HepG2 (cell line): ENCODE measurements at regions not wholly inside any gene's neighbourhood (a gene's known extent, or its start where the extent isn't known, plus 50 kb on each side); places are given as distances from the start of the nearest gene placed in this dataset.

Experiments
- ATAC-seq: fragments of 200-7000 bp; cut with Tn5 transposase; 3 replicates; pipeline ENCODE4 v1.9.1; 2020; ENCODE audit warnings: mild to moderate bottlenecking, moderate library complexity
- BruUV-seq: library from RNA; stranded (reverse); fragments of 400-500 nt; replicated peaks from 2 replicates; lab custom pipeline; 2021; lab: Mats Ljungman, UMichigan
- CTCF ChIA-PET: fragments of 300-600 bp; formaldehyde crosslinking; extraction: SDS; loops from one replicate; lab custom pipeline; 2021; ENCODE audit warnings: low total read pairs, inconsistent platforms, low intra/inter-chr PET ratio; lab: Yijun Ruan, JAX
- POLR2A ChIA-PET: fragments of 350-600 bp; sonication (Branson Sonifier 250); formaldehyde crosslinking; loops from one replicate; lab custom pipeline; 2020; ENCODE audit warnings: antibody characterized with exemption, inconsistent platforms; lab: Yijun Ruan, JAX
- DNase-seq: peaks from one replicate; pipeline ENCODE4 v3.0.0-alpha.2; 2015; ENCODE audit warnings: low spot score
- FAIRE-seq: peaks from 3 replicates; lab custom pipeline; 2011; peaks lifted over from hg19 to GRCh38; lab: Jason Lieb, UNC
- H2AFZ ChIP-seq: one replicate; pipeline ENCODE4 v1.6.1; 2011; ENCODE audit warnings: low read length, inconsistent platforms
- H3K27ac ChIP-seq: fragments of 300-600 bp; 3 replicates; pipeline ENCODE4 v1.8.0; 2011; ENCODE audit warnings: mixed run types, mild to moderate bottlenecking, mixed read lengths, low read length, inconsistent platforms; ENCODE audit not compliant: insufficient read depth; ENCODE audit errors: extremely low read length
- H3K27me3 ChIP-seq, 2 experiments: fragments of 200-600 bp in 1 of 2; 2 replicates in 1 of 2; 3 replicates in 1 of 2; pipeline versions ENCODE4 v1.6.0 to v1.8.0; 2011; ENCODE audit warnings: low read length in 2 of 2, mild to moderate bottlenecking in 2 of 2, moderate library complexity in 2 of 2, inconsistent platforms in 1 of 2; ENCODE audit not compliant: insufficient read depth in 2 of 2, control insufficient read depth in 1 of 2
- H3K36me3 ChIP-seq, 2 experiments: fragments of 200-600 bp in 1 of 2; replicated peaks in 1 of 2; 2 replicates in 1 of 2; 3 replicates in 1 of 2; pipeline versions ENCODE4 v1.5.1 to v1.8.0; 2011; ENCODE audit warnings: low read length in 2 of 2, inconsistent platforms in 1 of 2; ENCODE audit not compliant: insufficient read depth in 2 of 2, control insufficient read depth in 1 of 2
- H3K4me1 ChIP-seq: 2 replicates; pipeline ENCODE4 v1.5.1; 2012; ENCODE audit warnings: low read length, inconsistent platforms; ENCODE audit not compliant: insufficient read depth
- H3K4me2 ChIP-seq: 2 replicates; pipeline ENCODE4 v1.6.0; 2011; ENCODE audit warnings: low read depth, low read length, inconsistent platforms
- H3K4me3 ChIP-seq, 3 experiments: fragments of 200-600 bp in 1 of 3; sonication (generic), shearing (Covaris generic) in 1 of 3; replicated peaks in 1 of 3; 2 replicates each; pipeline ENCODE4 v1.5.1; 2011 to 2016; ENCODE audit warnings: low read length in 3 of 3, inconsistent platforms in 2 of 3, low read depth in 2 of 3, mild to moderate bottlenecking in 2 of 3, control low read depth in 1 of 3, mixed read lengths in 1 of 3; ENCODE audit not compliant: insufficient read depth in 1 of 3
- H3K79me2 ChIP-seq: one replicate; pipeline ENCODE4 v1.6.1; 2011; ENCODE audit warnings: low read length, inconsistent platforms; ENCODE audit not compliant: insufficient read depth
- H3K9ac ChIP-seq: 2 replicates; pipeline ENCODE4 v1.6.0; 2011; ENCODE audit warnings: mild to moderate bottlenecking, low read depth, low read length, inconsistent platforms; ENCODE audit not compliant: insufficient read depth
- H3K9me3 ChIP-seq: 2 replicates; pipeline ENCODE4 v1.5.1; 2012; ENCODE audit warnings: mild to moderate bottlenecking, low read length
- H4K20me1 ChIP-seq: 2 replicates; pipeline ENCODE4 v1.6.0; 2011; ENCODE audit warnings: inconsistent platforms, mild to moderate bottlenecking, low read length, moderate library complexity; ENCODE audit not compliant: insufficient read depth
- MAF1 ChIP-seq: sonication (generic); formaldehyde crosslinking; IDR thresholded peaks from 2 replicates; pipeline ENCODE4 v1.5.0; 2020; ENCODE audit warnings: missing genetic modification reagents, borderline replicate concordance
- MED1 ChIP-seq: sonication (generic); formaldehyde crosslinking; IDR thresholded peaks from 2 replicates; pipeline ENCODE4 v1.4.0; 2020; ENCODE audit warnings: missing genetic modification reagents
- PITX1 ChIP-seq: sonication (generic); formaldehyde crosslinking; IDR thresholded peaks from 2 replicates; pipeline ENCODE4 v1.5.1; 2020; ENCODE audit warnings: mild to moderate bottlenecking, missing genetic modification reagents
- RFX1 ChIP-seq: fragments of 450-650 bp; IDR thresholded peaks from 2 replicates; pipeline ENCODE4 v1.6.1; 2017
- SMC3 ChIP-seq: IDR thresholded peaks from 2 replicates; pipeline ENCODE4 v1.6.1; 2011; ENCODE audit warnings: low read length, improper control_type of control experiment
- ZNF574 ChIP-seq: sonication (generic); formaldehyde crosslinking; IDR thresholded peaks from 2 replicates; pipeline ENCODE4 v1.4.0; 2020; ENCODE audit warnings: missing genetic modification reagents
- ZNF850 ChIP-seq: sonication (generic); formaldehyde crosslinking; conservative IDR thresholded peaks from 2 replicates; pipeline ENCODE4 v1.9.0; 2021; ENCODE audit warnings: mild to moderate bottlenecking, missing genetic modification reagents
- WGBS: methylation state at CpG from one replicate; pipeline ENCODE4 v1.1.6; 2017; ENCODE audit warnings: low lambda C conversion rate; 5-methylcytosine and 5-hydroxymethylcytosine counted together
- in situ Hi-C: cut with HindIII; loops from 2 replicates; pipeline ENCODE4 v1.10.0; 2017; ENCODE audit warnings: low pct_unique_long_range_greater_than_20kb; ENCODE audit not compliant: extremely low pct_ligation_motif_present
- intact Hi-C: fragments of 100-400 bp; cut with micrococcal nuclease; formaldehyde crosslinking; loops from one replicate; pipeline ENCODE4 v1.10.0; 2022; ENCODE audit not compliant: unreplicated experiment
- TF ChIP-seq, protein P1 (sequence below): sonication (generic); formaldehyde crosslinking; IDR thresholded peaks from 2 replicates; pipeline ENCODE4 v1.8.1; 2022; ENCODE audit warnings: mild to moderate bottlenecking, missing genetic modification reagents

DNA sequence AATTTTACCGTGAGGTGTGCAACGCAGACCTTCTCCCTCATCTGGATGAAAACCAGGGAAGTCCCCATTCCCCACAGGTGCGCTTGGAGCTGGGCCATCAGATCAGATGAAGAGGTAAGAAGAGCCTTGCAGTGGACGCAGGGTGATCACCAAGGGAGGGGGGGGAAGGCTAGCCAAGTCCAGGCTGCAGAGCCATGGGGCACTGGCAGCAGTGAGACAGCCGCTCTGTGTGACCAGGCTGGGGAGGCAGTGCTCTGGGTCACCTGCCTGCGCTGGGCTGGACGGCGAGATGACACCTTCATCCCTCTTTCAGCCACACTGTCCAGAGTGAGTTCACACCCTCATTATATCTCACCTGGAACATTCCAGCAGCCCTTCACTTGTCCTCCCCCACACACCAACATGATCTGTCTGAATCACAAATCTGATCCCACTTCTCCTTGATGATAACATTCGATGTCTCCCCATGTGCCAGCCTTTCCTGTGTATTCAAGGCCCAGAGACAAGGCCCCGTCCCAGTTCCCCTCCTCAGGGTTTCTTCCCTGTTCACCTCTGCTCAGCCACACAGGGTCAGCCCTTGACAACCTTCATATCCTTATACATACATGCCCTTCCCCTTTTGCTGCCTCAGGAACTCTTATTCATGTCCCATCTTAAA lies 65.9 kb upstream of the VASH1 start:
- no peak overlapping the region for H3K9ac ChIP-seq

More for the DNA sequence above, 65.9 kb upstream of the VASH1 start:
- ChIA-PET POLR2A (no interaction called here), CTCF (no interaction called here)
- peaks cover 0 to 8% of the 10 kb centered on the region in 2 experiments; a peak in 1 of 5 replicates for H3K27me3 ChIP-seq
- in situ Hi-C loops (no loop called here), intact Hi-C loops (no loop called here)
- WGBS = 81% methylated on average over 8 of the region's 10 CpGs
- no peak overlapping the region for H3K27ac ChIP-seq
- BruUV-seq = no TSS peak
- TF ChIP-seq MAF1 (CRISPR knock-in tag) = no peak
- TF ChIP-seq, protein P1, sequence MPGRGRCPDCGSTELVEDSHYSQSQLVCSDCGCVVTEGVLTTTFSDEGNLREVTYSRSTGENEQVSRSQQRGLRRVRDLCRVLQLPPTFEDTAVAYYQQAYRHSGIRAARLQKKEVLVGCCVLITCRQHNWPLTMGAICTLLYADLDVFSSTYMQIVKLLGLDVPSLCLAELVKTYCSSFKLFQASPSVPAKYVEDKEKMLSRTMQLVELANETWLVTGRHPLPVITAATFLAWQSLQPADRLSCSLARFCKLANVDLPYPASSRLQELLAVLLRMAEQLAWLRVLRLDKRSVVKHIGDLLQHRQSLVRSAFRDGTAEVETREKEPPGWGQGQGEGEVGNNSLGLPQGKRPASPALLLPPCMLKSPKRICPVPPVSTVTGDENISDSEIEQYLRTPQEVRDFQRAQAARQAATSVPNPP (CRISPR knock-in tag) = no peak
- TF ChIP-seq RFX1 = no peak
- no peak for TF ChIP-seq SMC3
- TF ChIP-seq PITX1 (CRISPR knock-in tag) = no peak
- no peak for TF ChIP-seq MED1 (CRISPR knock-in tag)
- TF ChIP-seq ZNF850 = no peak
- no peak for TF ChIP-seq ZNF574 (CRISPR knock-in tag)
- peaks cover 9% of the 10 kb centered on the region; the same call in 1 of the 2 replicates for H3K4me1 ChIP-seq
- DNase-seq (no peak), ATAC-seq (no peak), FAIRE-seq (no peak)
- no peaks in the 10 kb centered on the region for H3K9me3 ChIP-seq
- no peaks in the 10 kb centered on the region for H4K20me1 ChIP-seq
- no peak overlapping the region for H2AFZ ChIP-seq
- H3K36me3 ChIP-seq = no peaks in the 10 kb centered on the region
- H3K4me2 ChIP-seq = no peak overlapping the region
- H3K79me2 ChIP-seq = no peaks in the 10 kb centered on the region
- H3K4me3 ChIP-seq = no peak overlapping the region
